Smooth muscle cell (in vitro differentiated cells): ENCODE measurements at regions not wholly inside any gene's neighbourhood (a gene's known extent, or its start where the extent isn't known, plus 50 kb on each side); places are given as distances from the start of the nearest gene placed in this dataset.

Experiments
- DNase-seq: peaks from one replicate; lab custom pipeline; 2025; ENCODE audit not compliant: unreplicated experiment; lab: John Stamatoyannopoulos, UW
- H2AFZ ChIP-seq: fragments of 200-600 bp; sonication (generic); 2 replicates; pipeline ENCODE4 v1.6.0; 2016; ENCODE audit warnings: antibody characterized with exemption, low read depth, mild to moderate bottlenecking
- H3F3A ChIP-seq: fragments of 200-600 bp; sonication (generic); 2 replicates; pipeline ENCODE4 v1.6.0; 2017; ENCODE audit warnings: antibody characterized with exemption, low read depth
- H3K27ac ChIP-seq: fragments of 200-600 bp; sonication (generic); 2 replicates; pipeline ENCODE4 v1.5.1; 2016; ENCODE audit warnings: low read depth, mild to moderate bottlenecking
- H3K27me3 ChIP-seq: fragments of 200-600 bp; sonication (generic); 2 replicates; pipeline ENCODE4 v1.6.1; 2016; ENCODE audit warnings: low read depth, mild to moderate bottlenecking
- H3K36me3 ChIP-seq: fragments of 200-600 bp; sonication (generic); 2 replicates; pipeline ENCODE4 v1.5.1; 2016; ENCODE audit warnings: low read depth
- H3K4me1 ChIP-seq: fragments of 200-600 bp; sonication (generic); 2 replicates; pipeline ENCODE4 v1.5.1; 2016; ENCODE audit warnings: low read depth
- H3K4me2 ChIP-seq: fragments of 200-600 bp; sonication (generic); 2 replicates; pipeline ENCODE4 v1.6.0; 2016; ENCODE audit warnings: mild to moderate bottlenecking
- H3K4me3 ChIP-seq: fragments of 200-600 bp; sonication (generic); 2 replicates; pipeline ENCODE4 v1.5.1; 2016; ENCODE audit warnings: mild to moderate bottlenecking
- H3K79me2 ChIP-seq: fragments of 200-600 bp; sonication (generic); 2 replicates; pipeline ENCODE4 v1.6.0; 2016; ENCODE audit warnings: low read depth, mild to moderate bottlenecking
- H3K9ac ChIP-seq: fragments of 200-600 bp; sonication (generic); 2 replicates; pipeline ENCODE4 v1.6.0; 2016; ENCODE audit warnings: low read depth
- H3K9me3 ChIP-seq: fragments of 200-600 bp; sonication (generic); replicated peaks from 2 replicates; pipeline ENCODE4 v1.5.1; 2016; ENCODE audit warnings: low read depth
- H4K20me1 ChIP-seq: fragments of 200-600 bp; sonication (generic); 2 replicates; pipeline ENCODE4 v1.6.0; 2016; ENCODE audit warnings: low read depth
- WGBS: methylation state at CpG from one replicate; pipeline ENCODE4 v1.1.7; 2016; ENCODE audit warnings: low lambda C conversion rate; 5-methylcytosine and 5-hydroxymethylcytosine counted together
- TF ChIP-seq, protein P1 (sequence below): fragments of 200-600 bp; sonication (generic); IDR thresholded peaks from 2 replicates; pipeline ENCODE4 v1.5.1; 2017; ENCODE audit warnings: borderline replicate concordance, mild to moderate bottlenecking, antibody characterized with exemption; ENCODE audit not compliant: insufficient read depth, poor library complexity, severe bottlenecking

DNA sequence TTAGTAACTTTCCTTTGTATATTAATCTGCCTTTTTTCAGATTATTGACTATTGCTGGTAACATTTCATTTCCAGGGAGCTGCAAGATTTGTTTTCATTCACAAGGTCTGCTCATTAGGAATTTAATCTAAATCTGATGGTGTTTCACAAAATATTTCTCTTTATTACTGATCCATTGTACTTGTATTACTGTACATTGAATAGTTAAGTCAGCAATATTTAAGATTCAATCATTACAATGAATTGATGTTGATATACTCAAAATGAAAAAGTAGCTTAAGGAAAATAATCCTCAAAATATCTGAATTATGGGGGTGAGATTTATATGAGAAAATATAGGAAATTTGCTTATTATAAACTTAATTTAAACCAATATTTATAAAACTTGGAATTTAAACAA, 308.6 kb upstream of the PBX1 start:
- H3K4me2 ChIP-seq: no peak overlapping the region
- H2AFZ ChIP-seq: no peak overlapping the region
- no peaks in the 10 kb centered on the region for H3K9me3 ChIP-seq
- TF ChIP-seq, protein P1, sequence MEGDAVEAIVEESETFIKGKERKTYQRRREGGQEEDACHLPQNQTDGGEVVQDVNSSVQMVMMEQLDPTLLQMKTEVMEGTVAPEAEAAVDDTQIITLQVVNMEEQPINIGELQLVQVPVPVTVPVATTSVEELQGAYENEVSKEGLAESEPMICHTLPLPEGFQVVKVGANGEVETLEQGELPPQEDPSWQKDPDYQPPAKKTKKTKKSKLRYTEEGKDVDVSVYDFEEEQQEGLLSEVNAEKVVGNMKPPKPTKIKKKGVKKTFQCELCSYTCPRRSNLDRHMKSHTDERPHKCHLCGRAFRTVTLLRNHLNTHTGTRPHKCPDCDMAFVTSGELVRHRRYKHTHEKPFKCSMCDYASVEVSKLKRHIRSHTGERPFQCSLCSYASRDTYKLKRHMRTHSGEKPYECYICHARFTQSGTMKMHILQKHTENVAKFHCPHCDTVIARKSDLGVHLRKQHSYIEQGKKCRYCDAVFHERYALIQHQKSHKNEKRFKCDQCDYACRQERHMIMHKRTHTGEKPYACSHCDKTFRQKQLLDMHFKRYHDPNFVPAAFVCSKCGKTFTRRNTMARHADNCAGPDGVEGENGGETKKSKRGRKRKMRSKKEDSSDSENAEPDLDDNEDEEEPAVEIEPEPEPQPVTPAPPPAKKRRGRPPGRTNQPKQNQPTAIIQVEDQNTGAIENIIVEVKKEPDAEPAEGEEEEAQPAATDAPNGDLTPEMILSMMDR: no peak
- no peaks in the 10 kb centered on the region for H3K79me2 ChIP-seq
- no peak overlapping the region for H3K9ac ChIP-seq
- no peaks in the 10 kb centered on the region for H3K36me3 ChIP-seq
- no peaks in the 10 kb centered on the region for H3K27me3 ChIP-seq
- H3K4me3 ChIP-seq: no peak overlapping the region
- no peak overlapping the region for H3K27ac ChIP-seq
- no peaks in the 10 kb centered on the region for H3K4me1 ChIP-seq
- no peaks in the 10 kb centered on the region for H4K20me1 ChIP-seq
- H3F3A ChIP-seq: no peaks in the 10 kb centered on the region
- no peak for DNase-seq

DNA sequence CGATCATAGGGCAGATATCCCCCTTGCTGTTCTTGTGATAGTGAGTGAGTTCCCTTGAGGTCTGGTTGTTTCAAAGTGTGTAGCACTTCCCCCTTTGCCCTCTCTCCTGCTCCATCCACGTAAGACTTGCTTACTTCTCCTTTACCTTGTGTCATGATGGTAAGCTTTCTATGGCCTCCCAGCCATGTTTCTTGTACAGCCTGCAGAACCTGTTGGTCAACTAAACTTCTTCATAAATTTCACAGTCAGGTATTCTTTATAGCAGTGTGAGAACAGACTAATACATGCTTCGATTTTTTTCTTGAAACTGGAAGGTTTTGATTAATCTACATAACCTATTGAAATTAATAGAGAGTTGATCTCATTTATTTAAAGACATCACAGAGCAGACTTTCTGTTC, 302.5 kb upstream of the PBX1 start:
- TF ChIP-seq, protein P1: no peak
- H3F3A ChIP-seq: no peaks in the 10 kb centered on the region
- H4K20me1 ChIP-seq: no peaks in the 10 kb centered on the region
- no peaks in the 10 kb centered on the region for H3K4me1 ChIP-seq
- H3K4me3 ChIP-seq: no peak overlapping the region
- no peaks in the 10 kb centered on the region for H3K9me3 ChIP-seq
- H3K4me2 ChIP-seq: no peak overlapping the region
- no peaks in the 10 kb centered on the region for H3K27me3 ChIP-seq
- no peak overlapping the region for H2AFZ ChIP-seq
- 76% methylated on average over 3 of the region's 3 CpGs for WGBS
- H3K36me3 ChIP-seq: no peaks in the 10 kb centered on the region
- H3K9ac ChIP-seq: no peak overlapping the region
- DNase-seq: no peak
- no peaks in the 10 kb centered on the region for H3K79me2 ChIP-seq
- H3K27ac ChIP-seq: no peak overlapping the region

DNA sequence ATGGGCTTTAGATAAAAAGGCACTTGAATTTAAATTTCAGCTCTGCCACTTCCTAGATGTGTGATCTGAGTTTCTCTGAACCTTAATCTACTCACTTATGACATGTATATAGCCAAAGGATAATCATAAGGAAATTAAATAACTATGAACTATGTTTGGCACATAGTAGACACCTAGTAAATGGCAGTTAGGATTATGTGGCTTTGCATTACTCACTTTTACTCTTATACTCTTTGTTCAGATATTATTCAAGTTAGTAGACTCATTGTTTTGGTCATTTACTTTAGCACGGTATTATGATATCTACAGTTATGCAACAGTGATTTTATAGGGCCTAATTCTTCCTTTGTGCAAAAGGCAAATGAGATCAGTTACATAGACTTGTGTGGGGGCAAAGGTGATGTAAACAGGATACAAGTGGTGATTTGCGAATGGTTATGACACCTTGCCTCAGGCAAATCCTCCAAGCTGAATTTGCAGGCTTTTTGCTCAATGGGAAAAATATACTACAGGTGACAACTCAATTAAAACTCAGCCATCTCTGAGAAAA, 297.2 kb upstream of the PBX1 start:
- no peaks in the 10 kb centered on the region for H3K27me3 ChIP-seq
- no peak overlapping the region for H3K9ac ChIP-seq
- no peaks in the 10 kb centered on the region for H3K79me2 ChIP-seq
- WGBS: 78% methylated on average over 2 of the region's 2 CpGs
- no peaks in the 10 kb centered on the region for H4K20me1 ChIP-seq
- no peaks in the 10 kb centered on the region for H3K9me3 ChIP-seq
- TF ChIP-seq, protein P1: no peak
- no peak overlapping the region for H3K4me3 ChIP-seq
- H3K4me1 ChIP-seq: no peaks in the 10 kb centered on the region
- no peaks in the 10 kb centered on the region for H3K36me3 ChIP-seq
- H3K4me2 ChIP-seq: no peak overlapping the region
- DNase-seq: no peak
- H2AFZ ChIP-seq: no peak overlapping the region
- no peaks in the 10 kb centered on the region for H3F3A ChIP-seq
- H3K27ac ChIP-seq: no peak overlapping the region

DNA sequence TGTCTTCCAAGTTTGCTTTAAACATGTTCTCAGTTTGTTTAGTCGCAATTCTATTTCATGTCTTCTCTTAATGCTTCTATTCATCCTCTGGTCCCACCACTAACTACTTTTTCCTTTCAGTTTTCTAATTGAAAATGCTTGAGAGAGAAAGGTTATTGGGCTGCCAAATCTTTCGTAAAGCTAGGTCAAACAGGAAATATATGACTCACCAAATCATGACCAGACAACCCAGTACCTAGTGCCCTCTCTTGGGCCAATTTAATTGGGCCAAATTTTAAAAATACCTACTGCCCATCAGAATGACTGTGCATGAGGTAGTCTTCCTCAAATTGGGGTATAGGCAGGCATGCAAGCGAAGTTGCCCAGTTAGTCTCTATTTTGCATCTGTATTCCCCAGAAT, 295.4 kb upstream of the PBX1 start:
- Histone ChIP-seq H3K9me3 (no peaks in the 10 kb centered on the region), H3K4me1 (no peaks in the 10 kb centered on the region), H3K4me3 (no peak overlapping the region), H3K27ac (no peak overlapping the region), H3K79me2 (no peaks in the 10 kb centered on the region), H3K27me3 (no peaks in the 10 kb centered on the region), H2AFZ (no peak overlapping the region), H4K20me1 (no peaks in the 10 kb centered on the region), H3K4me2 (no peak overlapping the region), H3F3A (no peaks in the 10 kb centered on the region), H3K9ac (no peak overlapping the region), H3K36me3 (no peaks in the 10 kb centered on the region)
- TF ChIP-seq, protein P1: no peak
- no peak for DNase-seq
- 91% methylated on average over 3 of the region's 3 CpGs for WGBS
